CD4-positive, alpha-beta T cell treated with Interleukin-12 subunit alpha and Interleukin-12 subunit beta, for 1 hour (primary cell): ENCODE measurements at regions not wholly inside any gene's neighbourhood (a gene's known extent, or its start where the extent isn't known, plus 50 kb on each side); places are given as distances from the start of the nearest gene placed in this dataset.

Source experiments
- DNase-seq: peaks from one replicate; pipeline ENCODE4 v3.0.0-alpha.2; 2020

DNA sequence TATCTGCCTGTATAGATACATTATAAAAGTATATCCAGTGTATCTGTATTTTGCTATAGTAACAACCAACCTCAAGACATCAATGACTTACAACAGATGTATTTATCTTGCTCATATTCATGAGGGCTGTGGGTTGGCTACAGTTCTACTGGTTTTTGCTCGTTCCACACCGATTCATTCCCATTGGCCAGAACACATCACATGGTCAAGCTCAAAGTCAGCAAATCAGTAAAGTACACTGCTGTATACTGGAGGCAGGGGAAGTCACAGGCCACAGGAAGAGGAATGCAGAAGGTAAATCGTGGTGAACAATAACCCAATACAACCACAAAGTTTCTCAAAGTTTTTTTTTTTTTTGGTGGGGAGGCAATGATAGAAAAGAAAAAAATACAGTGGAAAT lies 180.0 kb upstream of the CDKN3 start:
- DNase-seq, result no peak

DNA sequence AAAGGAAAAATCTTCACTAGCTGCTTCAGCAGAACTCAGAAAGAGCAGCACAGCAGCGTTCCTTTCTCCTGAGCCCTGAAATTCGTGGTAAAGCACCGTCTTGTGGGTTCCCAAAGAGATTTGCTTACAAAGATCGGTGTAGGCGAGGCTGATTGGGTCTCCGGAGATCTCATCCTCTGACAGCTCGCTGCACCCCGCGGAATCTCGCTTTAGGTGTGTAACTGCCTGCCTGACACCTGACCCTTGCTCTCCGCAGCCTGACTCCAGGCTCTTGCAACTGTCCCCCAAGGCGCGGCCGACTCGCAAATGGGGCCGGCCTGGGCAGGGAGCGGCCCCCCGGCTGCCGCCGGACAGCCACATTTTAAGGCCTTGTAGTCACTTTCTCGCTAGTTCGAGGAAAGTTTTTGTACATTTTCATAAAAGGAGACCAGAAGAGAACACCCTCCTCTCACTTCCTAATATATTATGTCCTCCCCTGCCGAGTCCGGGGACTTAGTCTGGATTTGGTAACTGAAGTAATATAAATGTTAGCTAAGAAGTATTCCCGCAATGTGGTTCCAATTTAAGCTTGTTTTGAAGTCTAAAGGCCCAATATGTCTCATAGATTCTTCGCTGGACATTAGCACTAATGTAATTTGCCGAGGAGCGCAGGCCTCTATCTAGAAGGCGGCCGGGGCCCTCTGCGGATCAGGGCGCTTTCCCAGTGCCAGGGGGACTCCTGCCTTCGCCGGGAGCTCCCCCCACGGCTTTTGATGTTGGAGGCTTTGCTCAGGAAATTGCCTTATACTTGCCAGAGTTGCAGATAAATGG lies 177.3 kb upstream of the CDKN3 start:
- DNase-seq, result no peak

DNA sequence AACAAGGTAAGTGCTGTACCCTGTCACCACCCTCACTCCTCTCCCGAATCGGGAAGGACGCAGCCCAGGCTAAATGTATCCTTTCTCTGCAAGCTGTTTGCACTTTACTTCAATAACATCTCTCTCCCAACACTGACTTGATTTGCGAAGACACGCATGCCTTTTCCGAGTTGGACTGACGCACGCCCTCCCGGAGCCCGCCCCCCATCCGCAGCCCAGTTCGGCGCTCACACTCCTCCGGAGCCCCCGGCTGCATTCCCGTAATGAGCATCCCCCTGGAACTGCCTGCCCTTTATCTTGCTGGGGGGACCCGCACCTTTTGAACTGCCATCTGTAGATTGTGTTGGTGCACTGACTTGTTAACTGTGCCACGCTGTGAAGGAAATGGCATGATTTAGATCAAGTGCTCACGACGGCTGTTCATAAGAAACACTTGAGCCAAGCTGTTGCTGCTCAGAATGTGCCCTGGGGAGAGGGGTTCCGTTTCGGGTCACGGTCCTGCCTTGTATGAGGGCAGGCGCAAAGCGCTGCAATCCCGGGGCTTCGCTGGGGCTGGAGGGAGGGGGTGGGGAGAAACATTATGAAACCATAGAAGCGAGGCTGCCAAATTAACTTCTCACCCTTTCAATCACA lies 176.6 kb upstream of the CDKN3 start:
- DNase-seq, result no peak

DNA sequence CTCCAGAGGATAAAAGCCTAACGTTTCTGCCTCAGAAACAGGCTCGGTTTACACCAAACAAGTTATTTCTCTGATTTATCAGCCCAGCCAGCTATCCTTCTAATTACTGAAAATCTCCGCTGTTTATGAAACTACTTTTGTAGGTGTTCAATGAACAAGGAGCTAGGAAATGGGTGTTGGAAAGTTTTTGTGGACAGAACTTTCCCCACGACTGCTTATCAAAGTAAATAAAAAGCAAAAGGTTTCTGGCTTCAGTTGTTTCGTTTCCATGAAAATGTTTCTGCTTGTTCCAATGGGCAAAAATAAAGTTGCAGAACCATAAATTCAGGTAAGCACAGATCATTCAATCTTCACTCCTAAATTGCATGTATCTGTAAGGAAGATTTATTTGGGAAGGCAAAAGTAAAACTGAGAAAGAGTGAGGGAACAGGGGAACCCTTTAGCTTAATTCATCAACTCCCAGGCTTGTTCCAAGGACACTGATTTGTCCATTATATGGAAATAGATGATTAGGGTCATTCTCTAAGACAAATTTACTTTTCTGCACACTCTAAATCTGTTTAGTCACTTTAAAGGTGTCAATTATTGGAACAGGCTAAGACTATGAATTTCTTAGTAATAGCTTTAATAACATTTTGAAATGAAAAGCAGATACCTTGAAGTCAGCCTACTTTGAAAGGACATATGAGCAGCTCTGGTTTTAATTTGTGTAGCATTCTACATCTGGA lies 175.9 kb upstream of the CDKN3 start:
- no peak for DNase-seq

DNA sequence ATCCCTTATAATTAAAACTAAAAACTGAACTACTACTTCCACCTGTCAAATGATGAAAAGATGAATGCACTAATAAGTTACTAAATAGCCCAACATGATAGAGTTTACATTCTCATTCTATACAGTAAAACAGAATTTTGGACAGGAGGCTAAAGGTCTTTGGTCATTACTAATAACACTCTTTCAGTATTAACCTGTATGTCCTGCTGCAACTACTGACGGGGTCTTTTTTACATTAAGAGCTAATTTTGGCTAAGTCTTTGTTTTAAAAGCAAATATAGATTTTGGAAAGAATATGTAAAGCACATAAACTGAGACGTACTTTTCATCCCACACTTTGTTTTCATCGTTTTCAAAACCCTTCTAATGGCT lies 175.4 kb upstream of the CDKN3 start:
- DNase-seq, result no peak

DNA sequence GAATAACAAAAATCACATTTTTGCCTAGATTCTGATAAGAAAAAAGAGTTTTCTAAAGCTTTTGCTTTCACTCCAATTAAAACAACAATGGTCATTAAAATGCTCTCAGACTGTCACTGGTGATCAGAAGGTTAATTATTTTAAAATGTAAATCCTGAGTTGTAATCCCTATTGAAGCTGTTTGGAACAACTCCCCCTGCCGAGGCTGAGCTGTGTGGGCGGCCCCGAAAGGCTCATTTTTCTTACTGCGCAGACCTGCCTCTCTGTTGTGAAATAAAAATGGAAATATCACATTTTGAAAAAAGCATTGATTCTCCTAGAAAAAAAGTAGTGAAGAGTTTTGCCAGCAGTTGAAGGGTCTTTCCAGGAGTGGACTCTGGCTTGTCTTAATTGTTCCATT lies 174.8 kb upstream of the CDKN3 start:
- DNase-seq, result no peak

DNA sequence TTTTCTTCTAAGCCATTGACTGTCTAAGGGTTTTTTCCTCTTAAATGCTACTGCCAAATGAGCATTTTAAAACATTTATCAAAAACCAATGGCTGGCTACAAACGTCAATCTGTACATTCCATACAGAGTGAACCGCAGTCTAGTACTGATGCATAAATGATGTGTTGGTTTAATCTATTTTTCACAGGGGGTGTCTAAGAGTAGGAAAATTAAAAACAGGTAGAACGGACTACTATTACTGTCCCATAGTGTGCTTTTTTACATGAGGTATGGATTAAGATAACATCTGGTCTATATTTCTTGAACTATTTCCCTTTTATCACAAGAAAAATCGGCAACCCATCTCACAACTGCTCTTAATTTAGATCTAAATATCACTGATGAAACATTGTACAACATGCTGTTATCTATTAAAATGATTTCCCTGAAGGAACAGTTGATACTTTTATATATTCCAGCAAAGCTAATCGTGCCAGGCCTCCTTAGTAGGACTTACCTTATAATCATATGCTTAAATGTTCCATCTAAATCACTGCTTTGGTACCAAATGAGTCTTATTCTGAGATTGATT lies 172.9 kb upstream of the CDKN3 start:
- DNase-seq, result no peak

DNA sequence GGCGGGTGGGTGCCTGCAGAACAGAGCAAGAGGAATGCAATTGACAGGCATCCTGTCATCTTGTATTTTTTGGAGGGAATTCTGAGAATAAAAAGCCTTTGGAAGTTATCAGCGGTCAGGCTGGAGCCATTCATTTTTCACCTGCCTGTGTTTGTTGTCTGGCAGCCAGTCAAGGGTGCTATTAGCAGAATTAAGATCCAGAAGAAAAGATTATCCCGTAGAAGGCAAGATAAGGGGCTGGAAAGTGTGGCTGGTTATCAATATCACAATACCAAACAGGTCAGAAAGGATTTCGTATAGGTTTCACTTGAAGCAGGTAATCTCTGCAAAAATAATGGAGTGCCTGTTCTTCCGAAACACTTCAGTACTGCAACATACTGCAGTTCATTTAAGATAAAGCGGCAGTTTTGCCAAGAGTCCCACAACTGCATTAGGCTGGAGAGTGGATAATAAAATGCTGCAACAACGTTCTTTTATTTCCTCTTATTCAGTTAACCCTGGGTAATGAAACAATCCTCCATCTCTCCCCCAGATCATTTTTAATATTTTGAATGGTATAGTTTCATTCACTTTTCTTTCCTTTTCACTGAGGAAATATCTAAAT lies 171.2 kb upstream of the CDKN3 start:
- DNase-seq, result no peak

DNA sequence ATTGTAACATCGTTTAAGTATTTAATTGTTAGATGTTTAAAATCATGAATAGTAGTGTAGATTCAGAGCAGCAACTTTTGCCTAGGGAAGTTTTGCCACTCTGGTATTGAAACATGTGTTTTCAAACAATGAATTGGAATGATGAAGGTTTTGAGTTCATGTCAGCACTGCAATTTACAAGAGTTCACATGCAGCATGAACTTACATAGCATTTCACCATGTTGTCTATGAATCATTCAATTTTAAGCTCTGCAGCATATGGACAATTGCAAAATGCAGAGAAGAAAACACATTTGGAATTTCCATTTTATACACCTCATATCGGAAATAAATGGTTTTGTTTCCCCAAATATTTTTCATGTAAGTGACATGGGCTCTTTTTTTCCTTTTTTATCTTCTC lies 170.7 kb upstream of the CDKN3 start:
- DNase-seq, result no peak

DNA sequence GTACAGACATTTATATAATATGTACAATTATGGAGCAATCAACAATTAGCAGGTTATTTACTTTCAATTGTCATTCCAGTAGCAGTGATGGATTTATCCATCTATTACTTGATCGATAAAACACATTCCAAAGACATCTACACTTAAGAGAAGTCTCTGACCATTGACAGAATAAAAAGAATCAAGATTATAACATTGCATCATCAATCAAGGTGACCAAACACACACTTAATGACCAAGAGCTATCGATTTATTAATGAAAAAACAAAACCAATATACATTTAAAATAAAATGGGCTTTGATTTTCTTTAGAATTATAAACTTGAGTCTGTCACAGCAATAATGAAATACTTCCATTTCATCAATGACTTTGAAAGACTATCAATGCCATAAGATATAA lies 170.2 kb upstream of the CDKN3 start:
- DNase-seq, result no peak

DNA sequence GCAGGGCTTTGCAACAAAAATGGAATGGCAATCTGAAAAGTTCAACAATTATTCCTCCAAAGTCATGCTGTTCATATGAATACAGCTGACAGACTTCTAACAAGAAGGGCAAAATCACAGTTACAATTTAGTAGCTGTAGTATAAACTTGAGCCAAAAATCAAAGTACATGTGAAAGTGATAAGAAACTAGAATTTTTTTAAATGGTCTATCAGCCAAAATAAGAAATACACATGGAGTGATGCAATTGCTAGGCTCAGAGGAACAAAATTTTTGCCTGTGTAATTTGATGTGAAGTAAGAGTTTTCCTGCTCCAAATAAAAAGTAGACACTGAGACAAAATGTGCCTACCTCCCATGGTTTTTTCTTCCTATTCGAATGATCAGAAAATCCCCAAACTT lies 167.7 kb upstream of the CDKN3 start:
- DNase-seq, result no peak

DNA sequence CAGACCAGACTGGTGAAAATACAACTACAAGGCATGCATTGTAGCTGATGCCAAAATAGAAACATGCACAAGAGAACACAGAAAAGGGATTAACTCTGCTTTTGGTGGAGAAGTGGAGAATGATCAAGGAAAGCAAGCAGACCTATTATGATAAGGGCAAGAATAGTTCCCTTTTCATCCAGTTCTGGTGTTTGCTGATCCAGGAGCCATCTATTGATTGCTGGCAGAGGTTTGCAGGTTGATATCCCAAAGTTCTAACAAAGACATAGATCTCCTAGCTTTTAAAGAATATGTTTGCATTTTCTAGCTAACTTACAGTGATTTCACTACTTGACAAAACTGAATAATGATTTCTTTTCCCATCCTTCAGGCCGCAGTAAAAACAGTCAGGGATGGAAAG lies 166.2 kb upstream of the CDKN3 start:
- DNase-seq, result no peak

DNA sequence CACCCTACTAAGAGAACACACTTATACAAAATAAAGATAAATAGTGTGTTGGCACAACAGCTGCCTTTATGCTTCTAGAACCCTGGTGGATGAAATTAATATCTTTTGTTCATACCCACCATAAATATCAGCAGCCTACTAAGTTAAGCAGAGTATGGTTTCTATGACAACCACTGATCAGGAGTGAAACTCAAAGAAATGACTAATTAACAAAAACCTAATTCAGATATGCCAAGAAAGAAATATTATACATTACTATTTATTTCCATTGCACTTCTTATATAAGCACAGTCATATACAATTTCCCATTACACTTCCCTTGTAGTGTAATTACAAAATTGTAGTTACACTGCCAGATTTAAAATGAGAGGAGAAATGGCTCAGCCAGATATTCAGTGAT lies 164.1 kb upstream of the CDKN3 start:
- DNase-seq, result no peak

DNA sequence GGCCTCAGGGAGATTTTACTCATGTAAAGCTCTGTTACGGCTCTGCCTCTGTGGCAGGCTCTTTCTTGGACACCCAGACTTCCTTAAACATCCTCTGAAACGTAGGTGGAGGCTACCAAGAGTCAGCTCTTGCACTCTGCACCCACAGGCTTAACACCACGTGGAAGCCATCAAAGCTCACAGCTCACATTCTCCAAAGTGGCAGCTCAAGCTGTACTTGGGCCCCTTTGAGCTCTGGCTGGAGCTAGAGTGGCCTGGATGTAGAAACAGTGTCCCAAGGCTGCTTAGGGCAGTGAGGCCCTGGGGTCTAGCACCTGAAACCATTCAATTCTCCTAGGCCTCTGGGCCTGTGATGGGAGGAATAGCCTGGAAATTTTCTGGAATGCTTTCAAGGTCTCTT lies 155.3 kb upstream of the CDKN3 start:
- no peak for DNase-seq

DNA sequence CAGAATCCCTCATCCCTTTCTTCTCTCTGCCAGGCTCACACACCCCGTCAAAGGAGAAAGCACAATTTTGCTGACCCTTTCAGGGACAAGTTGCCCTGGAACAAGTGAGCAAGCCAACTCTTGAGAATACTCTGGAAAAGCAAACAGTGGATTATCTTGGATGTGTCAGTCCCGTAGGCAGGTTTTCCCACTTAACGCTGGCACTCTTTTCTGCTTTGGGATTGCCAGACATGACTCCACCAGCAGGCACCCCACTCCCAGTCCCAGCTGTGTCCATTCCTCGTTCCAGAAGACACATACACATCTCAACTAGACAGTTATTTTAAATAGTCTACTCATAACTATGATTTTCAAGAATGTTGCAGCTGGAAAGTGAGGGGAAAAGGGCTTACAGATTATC lies 145.5 kb upstream of the CDKN3 start:
- DNase-seq, result no peak

DNA sequence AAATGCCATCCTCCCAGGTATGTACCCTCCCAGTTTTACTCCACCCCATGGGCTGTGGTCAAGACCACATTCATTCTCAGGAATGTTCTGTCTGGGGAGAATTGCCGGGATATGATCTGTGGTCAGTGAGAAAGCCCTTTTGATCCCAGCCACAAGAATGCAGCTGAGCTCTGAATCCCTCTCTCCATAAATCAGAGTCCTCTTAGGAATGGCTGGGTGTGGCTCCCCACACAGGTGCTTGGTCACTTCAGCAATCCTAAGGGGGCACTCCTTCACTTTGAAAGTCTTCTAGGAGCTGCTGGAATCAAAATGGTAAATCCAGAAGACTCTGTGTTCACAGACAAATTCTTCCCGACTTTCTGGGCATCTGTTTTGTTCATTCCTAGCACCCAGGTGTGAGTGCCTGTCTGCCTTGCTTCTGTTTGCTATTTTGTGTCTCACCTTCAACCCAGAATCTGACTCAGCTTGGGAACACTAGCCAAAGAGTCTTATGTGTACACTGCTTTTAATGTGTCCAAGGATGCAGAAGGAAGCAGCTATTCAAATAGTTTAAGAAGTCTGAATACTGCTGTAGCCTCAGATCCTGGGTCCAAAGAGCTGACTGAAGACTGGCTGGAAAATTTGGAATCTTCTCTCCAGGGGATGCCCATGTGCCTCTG lies 144.6 kb upstream of the CDKN3 start:
- DNase-seq, result no peak

DNA sequence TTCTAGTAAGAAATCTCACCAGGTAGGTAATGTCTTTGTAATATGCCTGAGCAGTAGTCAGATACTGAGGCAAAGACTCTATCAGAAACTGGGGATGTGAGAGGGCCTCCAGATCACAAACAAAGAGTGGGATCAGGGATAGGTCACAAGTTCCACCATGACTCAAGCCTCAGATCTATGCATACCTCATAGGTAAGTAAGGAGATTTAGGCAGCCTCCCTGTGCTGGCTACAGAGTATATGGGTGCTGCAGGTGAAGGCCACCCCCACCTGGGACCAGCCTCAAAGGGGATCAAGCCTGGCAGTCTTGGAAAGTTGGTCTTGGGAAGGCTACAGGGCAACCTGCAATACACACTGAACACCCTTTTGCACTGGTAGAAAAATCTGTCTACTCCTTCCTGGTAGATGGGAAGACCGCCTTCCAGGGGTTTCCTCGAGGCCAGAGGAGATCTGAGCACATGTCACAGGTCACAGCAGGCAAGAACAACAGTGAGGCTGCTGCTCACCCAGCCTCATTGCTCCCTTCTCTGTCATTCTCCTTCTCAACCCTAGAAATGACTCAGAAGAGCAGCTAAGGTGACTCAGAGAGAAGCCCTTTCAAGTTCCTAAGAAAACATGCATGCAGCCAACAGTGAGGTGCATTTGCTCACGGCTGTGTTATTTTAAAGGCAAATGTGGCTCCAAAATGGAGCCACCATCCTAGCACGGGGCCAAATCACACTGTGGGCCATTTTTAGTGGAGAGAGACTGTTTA lies 143.4 kb upstream of the CDKN3 start:
- DNase-seq, result no peak

DNA sequence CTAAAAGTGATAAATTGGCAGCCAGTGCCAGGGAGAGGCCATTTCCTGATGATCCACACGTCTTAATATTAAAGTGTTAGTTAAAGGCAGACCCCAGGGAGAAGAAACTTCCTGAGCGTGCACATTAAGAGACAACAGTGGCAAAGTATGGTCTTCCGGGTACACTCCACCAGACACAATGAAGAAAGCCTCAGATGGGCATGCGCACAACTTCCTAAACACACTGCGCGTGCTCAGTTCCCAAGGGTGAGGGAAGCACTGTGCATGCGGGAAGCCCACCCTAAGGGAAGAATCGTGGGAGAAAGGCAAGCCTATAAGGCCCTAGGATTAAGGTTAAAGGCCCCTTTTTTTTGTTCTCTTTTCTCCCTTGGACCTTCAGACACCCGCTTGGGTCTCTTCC lies 140.7 kb upstream of the CDKN3 start:
- DNase-seq, result no peak

DNA sequence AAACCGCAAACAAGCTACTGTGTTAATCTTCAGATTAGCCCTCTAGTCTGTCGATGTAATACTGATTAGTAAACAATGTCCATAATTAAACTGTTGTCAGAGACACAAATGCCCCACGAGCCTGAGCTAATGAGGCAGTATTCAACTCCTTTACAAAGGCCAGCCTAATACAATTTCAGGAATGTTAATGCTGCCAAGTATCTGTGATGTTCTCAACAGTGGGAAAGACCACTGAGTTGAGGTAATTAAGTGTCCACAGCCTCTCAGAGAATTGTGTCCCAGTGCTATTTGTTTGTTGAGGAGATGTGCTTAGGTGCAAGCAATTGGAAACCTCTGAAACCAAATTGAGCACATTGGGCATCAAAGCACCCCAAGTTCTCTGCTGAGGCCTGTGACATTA lies 139.4 kb upstream of the CDKN3 start:
- no peak for DNase-seq

DNA sequence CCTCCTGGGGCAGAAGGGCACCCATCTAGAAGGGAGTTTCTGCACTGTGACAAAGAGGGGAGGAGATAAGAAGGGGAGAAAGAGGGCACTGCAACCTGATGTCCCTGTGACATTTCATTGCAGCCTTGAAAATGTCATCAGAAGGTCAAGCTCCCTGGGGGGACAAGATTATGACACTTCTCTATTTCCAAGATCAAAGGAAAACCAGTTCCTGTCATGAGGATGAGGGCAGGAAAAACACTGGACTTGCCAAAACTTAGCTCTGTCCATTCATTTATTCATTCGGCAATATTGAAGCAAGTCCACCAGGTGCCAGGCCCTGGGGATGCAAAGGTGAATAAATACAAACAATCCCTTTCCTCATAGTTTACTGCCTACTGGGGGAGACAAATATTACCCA lies 138.4 kb upstream of the CDKN3 start:
- no peak for DNase-seq

DNA sequence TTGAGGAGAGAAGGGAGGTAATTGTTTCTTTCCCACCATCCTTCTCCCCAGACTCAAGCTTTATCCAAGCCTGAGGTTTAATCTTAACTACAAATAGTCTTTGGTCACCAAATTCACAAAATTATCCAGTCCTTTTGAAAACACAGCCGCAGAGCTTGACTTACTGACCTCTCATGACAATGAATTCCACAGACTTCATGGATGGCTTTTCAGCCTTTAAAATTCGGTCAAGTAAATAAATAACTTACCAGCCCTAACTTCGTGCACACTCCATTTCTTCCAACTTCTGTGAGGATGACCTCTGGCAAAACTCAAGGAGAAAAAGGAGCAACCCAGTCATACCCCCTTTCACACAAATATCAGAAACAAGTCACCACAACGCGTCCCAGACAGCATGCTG lies 137.0 kb upstream of the CDKN3 start:
- DNase-seq, result no peak

DNA sequence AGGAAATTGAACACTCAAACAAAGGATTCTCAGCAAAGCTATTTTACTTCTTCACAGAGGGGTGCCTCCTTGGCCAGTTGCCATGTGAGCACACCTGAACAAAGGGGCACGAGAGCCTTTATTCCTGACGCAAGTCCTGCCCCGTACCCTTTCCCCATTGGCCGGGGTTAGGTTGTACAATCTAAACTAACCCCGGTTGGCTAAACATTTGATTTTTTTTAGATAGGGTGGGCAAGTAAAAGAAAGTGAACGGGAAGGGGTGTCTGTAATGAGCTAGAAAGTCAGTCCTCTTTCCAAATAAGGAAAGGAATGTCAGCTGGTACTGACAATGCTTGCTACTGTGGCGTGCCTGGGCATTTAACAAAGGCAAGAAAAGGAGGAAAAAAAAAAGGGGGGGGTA lies 135.5 kb upstream of the CDKN3 start:
- no peak for DNase-seq
